HEK293T (cell line): ENCODE measurements at regions not wholly inside any gene's neighbourhood (a gene's known extent, or its start where the extent isn't known, plus 50 kb on each side); places are given as distances from the start of the nearest gene placed in this dataset.
"Not testable (repeated sequence)": the region's sequence is repeated elsewhere in the genome, so short reads cannot be mapped to it uniquely, and the experiment has no call there.

Source experiments
- BHLHE40 ChIP-seq: fragments of 450-650 bp; IDR thresholded peaks from 2 replicates; pipeline ENCODE4 v1.6.1; 2016; ENCODE audit warnings: mild to moderate bottlenecking, moderate library complexity, borderline replicate concordance
- ELF4 ChIP-seq: fragments of 450-650 bp; IDR thresholded peaks from 2 replicates; pipeline ENCODE4 v1.6.1; 2017; ENCODE audit warnings: antibody characterized with exemption
- TARDBP ChIP-seq: fragments of 450-650 bp; IDR thresholded peaks from 2 replicates; pipeline ENCODE4 v1.6.1; 2016

DNA sequence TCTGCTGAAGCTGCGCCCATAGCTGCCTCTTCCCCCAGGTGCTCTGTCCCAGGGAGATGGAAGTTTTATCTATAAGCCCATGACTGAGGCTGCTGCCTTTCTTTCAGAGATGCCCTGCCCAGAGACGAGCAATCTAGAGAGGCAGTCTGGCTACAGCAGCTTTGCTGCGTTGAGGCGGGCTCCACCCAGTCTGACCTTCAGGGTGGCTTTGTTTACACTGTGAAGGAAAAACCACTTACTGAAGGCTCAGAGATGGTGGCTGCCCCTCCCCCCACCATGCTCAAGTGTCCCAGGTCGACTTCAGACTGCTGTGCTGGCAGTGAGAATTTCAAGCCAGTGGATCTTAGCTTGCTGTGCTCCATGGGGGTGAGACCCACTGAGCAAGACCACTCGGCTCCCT, 1029.9 kb upstream of the COX7C start:
- not testable (repeated sequence) for TF ChIP-seq TARDBP, ELF4, BHLHE40
